ENCODE measurements at regions not wholly inside any gene's neighbourhood (a gene's known extent, or its start where the extent isn't known, plus 50 kb on each side); places are given as distances from the start of the nearest gene placed in this dataset.
"Not testable (repeated sequence)": the region's sequence is repeated elsewhere in the genome, so short reads cannot be mapped to it uniquely, and the experiment has no call there.

DNA sequence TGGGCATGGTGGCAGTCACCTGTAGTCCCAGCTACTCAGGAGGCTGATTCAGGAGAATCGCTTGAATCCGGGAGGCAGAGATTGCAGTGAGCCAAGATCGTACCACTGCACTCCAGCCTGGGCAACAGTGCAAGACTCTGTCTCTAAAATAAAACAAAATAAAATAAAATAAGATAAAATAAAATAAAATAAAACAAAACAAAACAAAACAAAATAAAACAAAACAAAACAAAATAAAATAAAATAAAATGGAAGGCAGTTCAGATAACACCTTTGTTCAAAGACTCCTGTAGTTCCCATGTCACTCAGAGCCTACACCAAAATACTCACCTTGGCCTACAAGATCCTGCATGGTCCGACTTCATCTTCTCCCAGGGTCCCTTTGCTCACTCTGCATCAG lies 61.3 kb downstream of the SYF2 start:
- POLR2A ChIA-PET; DNase-seq (ENCODE audit: low read depth, low spot score); H3K4me3 ChIP-seq (ENCODE audit: low read depth, low read length): not testable (repeated sequence)
- CTCF ChIA-PET = interaction anchor here (0.8 kb wide), 1 partner anchor 483 kb away, joined by 3 read pairs; no protein-coding TSS in a partner anchor

DNA sequence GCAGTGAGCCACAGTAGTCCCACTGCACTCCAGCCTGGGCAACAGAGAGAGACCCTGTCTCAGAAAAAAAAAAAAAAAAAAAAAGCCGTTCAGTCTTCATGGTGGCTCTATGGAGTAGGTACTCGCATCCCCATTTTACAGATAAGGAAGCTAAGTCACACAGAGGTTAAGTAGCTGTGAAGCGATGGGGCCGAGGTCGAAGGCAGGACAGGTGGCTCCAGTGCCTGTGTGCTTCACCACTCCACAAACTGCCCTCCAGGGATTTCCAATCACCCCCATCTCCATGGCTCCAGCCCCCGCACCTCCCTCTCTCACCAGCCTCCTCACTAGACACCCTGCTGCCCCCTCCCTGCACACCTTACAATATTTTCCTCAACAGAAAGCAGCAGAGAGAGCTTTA lies 61.9 kb downstream of the SYF2 start:
- no peak for DNase-seq (ENCODE audit: low read depth, low spot score)
- ChIA-PET POLR2A (no interaction called here), CTCF (interaction anchor here (0.8 kb wide), 1 partner anchor 482 kb away, joined by 3 read pairs; no protein-coding TSS in a partner anchor)
- TF ChIP-seq, protein P1, sequence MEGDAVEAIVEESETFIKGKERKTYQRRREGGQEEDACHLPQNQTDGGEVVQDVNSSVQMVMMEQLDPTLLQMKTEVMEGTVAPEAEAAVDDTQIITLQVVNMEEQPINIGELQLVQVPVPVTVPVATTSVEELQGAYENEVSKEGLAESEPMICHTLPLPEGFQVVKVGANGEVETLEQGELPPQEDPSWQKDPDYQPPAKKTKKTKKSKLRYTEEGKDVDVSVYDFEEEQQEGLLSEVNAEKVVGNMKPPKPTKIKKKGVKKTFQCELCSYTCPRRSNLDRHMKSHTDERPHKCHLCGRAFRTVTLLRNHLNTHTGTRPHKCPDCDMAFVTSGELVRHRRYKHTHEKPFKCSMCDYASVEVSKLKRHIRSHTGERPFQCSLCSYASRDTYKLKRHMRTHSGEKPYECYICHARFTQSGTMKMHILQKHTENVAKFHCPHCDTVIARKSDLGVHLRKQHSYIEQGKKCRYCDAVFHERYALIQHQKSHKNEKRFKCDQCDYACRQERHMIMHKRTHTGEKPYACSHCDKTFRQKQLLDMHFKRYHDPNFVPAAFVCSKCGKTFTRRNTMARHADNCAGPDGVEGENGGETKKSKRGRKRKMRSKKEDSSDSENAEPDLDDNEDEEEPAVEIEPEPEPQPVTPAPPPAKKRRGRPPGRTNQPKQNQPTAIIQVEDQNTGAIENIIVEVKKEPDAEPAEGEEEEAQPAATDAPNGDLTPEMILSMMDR (IDR thresholded peaks at IDR 0.05; ENCODE audit: insufficient read depth, low read length, missing control alignments) = no peak
- H3K4me3 ChIP-seq (ENCODE audit: low read depth, low read length) = no peak overlapping the region

DNA sequence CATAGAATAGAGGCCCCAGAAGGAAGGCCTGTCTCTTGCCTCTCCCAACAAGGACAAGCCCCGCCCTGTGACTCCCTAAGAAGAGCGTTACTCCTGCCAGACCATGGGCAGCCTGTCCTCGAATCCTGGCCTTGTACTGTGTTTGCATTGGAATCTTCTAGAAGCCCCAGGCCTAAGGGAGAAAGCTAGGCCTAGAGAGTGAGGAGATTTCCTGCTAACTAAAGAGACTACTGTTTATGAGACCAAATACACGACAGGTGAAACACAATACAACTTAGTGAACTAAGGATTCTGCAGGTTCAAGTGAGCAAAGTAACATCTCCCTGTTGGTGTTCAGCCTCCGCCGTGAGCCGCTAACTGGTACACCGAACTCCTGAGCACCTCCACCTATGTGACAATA lies 62.7 kb downstream of the SYF2 start:
- no peak overlapping the region for H3K4me3 ChIP-seq (ENCODE audit: low read depth, low read length)
- TF ChIP-seq, protein P1 (IDR thresholded peaks at IDR 0.05; ENCODE audit: insufficient read depth, low read length, missing control alignments) = no peak
- DNase-seq (ENCODE audit: low read depth, low spot score) = no peak
- CTCF ChIA-PET = no interaction called here
- POLR2A ChIA-PET = no interaction called here

DNA sequence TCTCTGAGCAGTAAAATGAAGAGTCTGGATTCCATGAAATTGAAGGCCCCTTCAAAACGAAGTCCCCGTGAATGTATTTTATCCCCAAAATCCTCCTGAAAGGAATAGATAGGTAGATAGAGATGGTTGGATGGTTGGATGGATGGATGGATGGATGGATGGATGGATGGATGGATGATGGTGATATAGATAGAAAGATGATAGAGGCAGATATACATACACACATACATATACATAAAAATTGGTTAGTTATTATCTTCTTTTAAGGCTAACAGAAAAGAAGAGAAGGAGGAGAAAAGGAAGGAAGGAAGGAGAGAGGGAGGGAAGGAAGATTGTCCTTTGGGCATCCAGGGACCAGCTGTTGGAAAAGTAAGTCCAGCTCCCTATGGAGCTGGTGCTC lies 63.1 kb downstream of the SYF2 start:
- TF ChIP-seq, protein P1 (IDR thresholded peaks at IDR 0.05; ENCODE audit: insufficient read depth, low read length, missing control alignments) = no peak
- CTCF ChIA-PET = no interaction called here

DNA sequence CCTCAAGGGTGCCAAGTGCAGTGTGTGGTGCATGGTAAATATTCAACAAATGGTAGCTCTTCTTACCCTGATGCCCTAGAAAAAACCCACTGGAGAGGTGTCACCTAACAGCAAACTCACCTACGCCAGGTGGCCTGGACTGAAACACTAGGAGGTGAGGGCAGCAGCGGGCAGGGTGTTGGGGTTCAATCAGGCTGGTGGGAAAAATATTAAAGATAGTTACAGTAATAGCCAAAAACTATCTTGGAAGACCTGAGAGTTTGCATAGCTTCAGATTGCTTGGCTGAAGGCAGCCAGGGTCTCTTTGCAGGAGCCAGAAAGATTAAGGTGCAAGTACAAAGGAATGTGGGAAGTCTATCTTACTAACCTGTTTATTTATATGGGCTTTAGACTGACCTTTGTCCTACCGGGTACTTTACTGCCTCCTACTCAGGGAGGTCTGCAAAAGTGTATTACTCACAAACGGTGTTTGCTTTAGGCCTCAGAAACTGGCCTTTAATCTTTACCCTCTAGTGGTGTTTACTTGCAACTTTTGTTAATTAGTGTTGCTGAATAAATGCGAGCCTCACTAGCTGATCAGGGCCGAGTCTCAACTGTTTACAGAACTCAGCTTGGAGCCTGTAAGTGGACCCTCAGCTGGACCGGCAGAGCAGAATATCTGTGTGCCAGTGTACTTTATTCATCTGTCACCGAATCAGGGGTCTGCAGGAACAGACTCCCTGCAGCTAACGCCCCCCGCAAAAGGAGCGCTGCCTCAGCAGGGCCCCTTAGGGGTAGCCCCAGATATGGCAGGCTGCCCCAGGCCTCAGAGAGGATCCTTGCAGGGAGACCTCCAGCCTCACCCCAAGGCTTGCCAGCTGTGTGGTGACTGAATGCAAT lies 63.9 kb downstream of the SYF2 start:
- ChIA-PET POLR2A (no interaction called here), CTCF (interaction anchor here (1.5 kb wide), 1 partner anchor 20 kb away, joined by 5 read pairs; no protein-coding TSS in a partner anchor)
- no peak overlapping the region for H3K4me3 ChIP-seq (ENCODE audit: low read depth, low read length)
- TF ChIP-seq, protein P1 (IDR thresholded peaks at IDR 0.05; ENCODE audit: insufficient read depth, low read length, missing control alignments) = no peak
- no peak for DNase-seq (ENCODE audit: low read depth, low spot score)

More for the DNA sequence above, 63.1 kb downstream of the SYF2 start:
- H3K4me3 ChIP-seq (ENCODE audit: low read depth, low read length) = no peak overlapping the region
- POLR2A ChIA-PET = no interaction called here
- no peak for DNase-seq (ENCODE audit: low read depth, low spot score)

DNA sequence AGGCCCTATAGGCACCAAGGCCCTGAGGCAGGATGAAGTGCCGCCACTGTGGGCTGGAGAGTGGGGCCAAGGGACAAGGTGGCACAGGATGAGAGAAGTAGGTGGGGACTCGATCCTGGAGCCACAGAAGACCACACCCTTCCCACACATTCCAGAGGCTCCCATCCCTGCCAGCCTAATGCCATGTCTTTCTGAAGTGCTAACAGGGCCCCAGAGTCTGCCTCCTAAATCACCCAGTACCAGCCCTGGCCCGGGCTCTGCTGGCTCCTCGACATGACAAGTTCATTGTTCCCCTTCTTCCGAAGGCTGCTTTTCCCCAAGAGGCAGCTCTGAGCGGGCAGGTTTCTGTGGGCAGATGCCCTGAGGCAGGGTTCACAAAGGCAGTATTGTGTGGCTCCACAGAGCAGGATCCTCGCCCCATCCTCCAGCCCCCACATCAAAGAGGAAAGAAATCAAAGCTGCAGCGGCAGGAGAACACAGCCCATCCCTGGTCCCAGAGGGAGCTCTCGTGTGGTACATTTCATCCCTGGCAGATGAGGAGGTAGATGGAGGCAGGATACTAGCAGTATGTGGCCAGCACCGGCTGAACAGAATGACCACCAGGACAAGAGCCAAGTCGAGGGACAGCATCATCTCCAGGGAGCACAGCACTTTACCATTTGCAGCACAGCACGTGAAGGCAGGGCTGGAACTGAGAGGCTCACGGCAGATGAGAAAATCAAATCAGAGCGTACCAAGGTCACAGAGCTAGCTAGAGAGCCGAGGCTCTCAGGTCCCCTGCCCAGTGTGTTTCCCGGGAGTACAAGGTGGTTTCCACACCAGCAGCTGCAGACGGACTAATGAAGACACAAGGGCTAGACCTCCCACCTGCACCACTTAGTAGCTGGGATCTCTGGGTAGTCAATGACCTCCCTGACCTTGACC lies 64.8 kb downstream of the SYF2 start:
- ChIA-PET POLR2A (no interaction called here), CTCF (interaction anchor here (1.5 kb wide), 1 partner anchor 19 kb away, joined by 5 read pairs; no protein-coding TSS in a partner anchor)
- TF ChIP-seq, protein P1 (IDR thresholded peaks at IDR 0.05; ENCODE audit: insufficient read depth, low read length, missing control alignments) = no peak
- H3K4me3 ChIP-seq (ENCODE audit: low read depth, low read length) = no peak overlapping the region
- no peak for DNase-seq (ENCODE audit: low read depth, low spot score)

Data from AG04449 (cell line).